HG02610 (cell line): ENCODE measurements at regions not wholly inside any gene's neighbourhood (a gene's known extent, or its start where the extent isn't known, plus 50 kb on each side); places are given as distances from the start of the nearest gene placed in this dataset.

Source experiments
- ATAC-seq: cut with Tn5 transposase; IDR thresholded peaks from one replicate; pipeline ENCODE4 v1.9.1; 2021; ENCODE audit warnings: mild to moderate bottlenecking, moderate library complexity; ENCODE audit not compliant: unreplicated experiment

GRCh38 chr10:92789786-92790185 is 58.5 kb upstream of the EXOC6 start:
- ATAC-seq, result no peak

DNA sequence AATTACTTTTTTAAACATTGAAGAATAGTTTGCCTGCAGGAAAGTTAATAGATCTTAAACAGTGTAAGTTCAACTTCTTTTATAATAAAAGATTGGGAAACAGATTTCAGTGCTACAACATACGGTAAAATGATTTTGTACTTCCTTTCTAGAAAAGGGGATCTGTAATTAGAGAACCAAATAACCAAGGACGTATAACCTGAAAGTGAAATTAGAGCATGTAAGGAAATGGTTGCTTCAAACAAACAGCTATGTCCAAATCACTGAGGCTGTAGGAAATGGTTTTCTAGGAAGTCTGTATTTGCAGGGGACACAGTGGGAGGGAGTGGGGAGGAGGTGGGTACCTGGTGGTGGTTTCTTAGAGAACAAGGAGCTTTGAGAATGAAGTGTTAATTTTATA is 57.9 kb upstream of the EXOC6 start:
- no peak for ATAC-seq

DNA sequence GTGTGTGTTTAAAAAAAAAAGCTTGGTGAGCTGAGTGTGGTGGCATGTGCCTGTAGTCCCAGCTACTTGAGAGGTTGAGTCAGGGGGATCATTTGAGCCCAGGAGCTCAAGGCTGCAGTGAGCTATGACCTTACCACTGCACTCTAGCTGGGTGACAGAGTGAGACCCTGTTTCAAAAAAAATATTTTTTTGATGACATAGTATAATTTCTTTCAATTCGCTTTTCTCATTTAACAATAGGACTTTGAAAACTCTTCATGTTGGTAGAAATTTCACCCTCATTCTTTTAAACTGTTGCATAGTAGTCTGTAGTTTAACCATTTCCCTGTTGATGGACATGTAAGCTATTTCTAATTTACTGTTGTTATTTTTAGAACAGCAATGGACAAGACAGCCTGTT is 55.7 kb upstream of the EXOC6 start:
- no peak for ATAC-seq
